ENCODE measurements at regions not wholly inside any gene's neighbourhood (a gene's known extent, or its start where the extent isn't known, plus 50 kb on each side); places are given as distances from the start of the nearest gene placed in this dataset.

- ChIA-PET CTCF (no interaction called here), POLR2A (no interaction called here)
- H3K36me3 Mint-ChIP-seq, result no peaks in the 10 kb centered on the region
- H3K27ac Mint-ChIP-seq, result no peak overlapping the region
- H3K4me3 Mint-ChIP-seq, result no peak overlapping the region
- TF ChIP-seq ATF3 (CRISPR knock-in tag; conservative IDR thresholded peaks at IDR 0.05), result no peak
- TF ChIP-seq ZNF532 (CRISPR knock-in tag; IDR thresholded peaks at IDR 0.05; ENCODE audit: borderline replicate concordance), result no peak
- TF ChIP-seq PREB (CRISPR knock-in tag; IDR thresholded peaks at IDR 0.05; ENCODE audit: borderline replicate concordance), result no peak
- TF ChIP-seq ELF4 (CRISPR knock-in tag; IDR thresholded peaks at IDR 0.05; ENCODE audit: low read depth), result no peak
- TF ChIP-seq HMGXB4 (CRISPR knock-in tag; IDR thresholded peaks at IDR 0.05), result no peak
- no peak for TF ChIP-seq SMAD3 (CRISPR knock-in tag; IDR thresholded peaks at IDR 0.05; ENCODE audit: borderline replicate concordance)
- no peak for TF ChIP-seq ZNF396 (CRISPR knock-in tag; IDR thresholded peaks at IDR 0.05; ENCODE audit: borderline replicate concordance)
- no peak for TF ChIP-seq NFATC4 (CRISPR knock-in tag; IDR thresholded peaks at IDR 0.05)
- no peak for TF ChIP-seq JUN (CRISPR knock-in tag; IDR thresholded peaks at IDR 0.05)
- no peak for TF ChIP-seq FOXP4 (CRISPR knock-in tag; IDR thresholded peaks at IDR 0.05)
- TF ChIP-seq MXD4 (CRISPR knock-in tag; IDR thresholded peaks at IDR 0.05; ENCODE audit: borderline replicate concordance), result no peak
- TF ChIP-seq FOXJ3 (CRISPR knock-in tag; IDR thresholded peaks at IDR 0.05; ENCODE audit: borderline replicate concordance), result no peak
- TF ChIP-seq ESRRA (CRISPR knock-in tag; IDR thresholded peaks at IDR 0.05; ENCODE audit: borderline replicate concordance), result no peak
- no peak for TF ChIP-seq GRHL2 (CRISPR knock-in tag; IDR thresholded peaks at IDR 0.05; ENCODE audit: insufficient replicate concordance, severe bottlenecking)
- no peak for TF ChIP-seq EMX1 (CRISPR knock-in tag; IDR thresholded peaks at IDR 0.05)
- TF ChIP-seq TEAD4 (CRISPR knock-in tag; IDR thresholded peaks at IDR 0.05), result no peak
- TF ChIP-seq ZNF671 (CRISPR knock-in tag; IDR thresholded peaks at IDR 0.05), result no peak
- no peak for TF ChIP-seq ZNF317 (CRISPR knock-in tag; IDR thresholded peaks at IDR 0.05; ENCODE audit: borderline replicate concordance, low read depth)
- no peak for TF ChIP-seq HMGA2 (CRISPR knock-in tag; IDR thresholded peaks at IDR 0.05)
- no peaks in the 10 kb centered on the region for H3K4me1 Mint-ChIP-seq
- DNase-seq (ENCODE audit: low spot score) (no peak), ATAC-seq (no peak)
- no peaks in the 10 kb centered on the region; the same call in 1 of the 2 replicates for H3K27me3 Mint-ChIP-seq (ENCODE audit: low read depth)
- H3K9me3 Mint-ChIP-seq, result no peaks in the 10 kb centered on the region
Observed at GRCh38 chr15:61564785-61565184, 335.7 kb upstream of the RORA start.

Data from WTC11 (cell line).